Renal cortex interstitium (tissue), 11 donors: ENCODE measurements at regions not wholly inside any gene's neighbourhood (a gene's known extent, or its start where the extent isn't known, plus 50 kb on each side); places are given as distances from the start of the nearest gene placed in this dataset.

Source experiments
- DNase-seq, 11 donors: peaks; one replicate each; pipeline ENCODE4 v3.0.0-alpha.2; 2013; ENCODE audit warnings: low read depth in 9 of 11, low spot score in 4 of 11; ENCODE audit errors: extremely low read depth in 1 of 11

- peak in 1 of 11 donors; percentile 17 for DNase-seq
Measured at GRCh38 chr5:160506006-160507004, 84.7 kb downstream of the PTTG1 start.

- no peak for DNase-seq
Measured at GRCh38 chr5:160507221-160507721, 85.6 kb downstream of the PTTG1 start.

- peak; percentile 48 to 81 (median 64) for DNase-seq
Measured at GRCh38 chr5:160508780-160509361, 87.2 kb downstream of the PTTG1 start.

- DNase-seq, result no peak
Measured at GRCh38 chr5:160511280-160511929, 89.8 kb downstream of the PTTG1 start.
